Kidney (tissue), 13 donors: ENCODE measurements at regions not wholly inside any gene's neighbourhood (a gene's known extent, or its start where the extent isn't known, plus 50 kb on each side); places are given as distances from the start of the nearest gene placed in this dataset.
"Not testable (repeated sequence)": the region's sequence is repeated elsewhere in the genome, so short reads cannot be mapped to it uniquely, and the experiment has no call there.

Experiments used
- DNase-seq, 5 donors: peaks; one replicate each; pipeline ENCODE4 v3.0.0-alpha.2; 2013 to 2020
- FAIRE-seq: peaks from 2 replicates; lab custom pipeline; 2012; peaks lifted over from hg19 to GRCh38; lab: Jason Lieb, UNC
- H3K27ac ChIP-seq, 2 donors: one replicate each; pipeline ENCODE4 v1.7.0; 2013; ENCODE audit warnings: low read depth in 2 of 2, low read length in 2 of 2, inconsistent platforms in 1 of 2
- H3K27me3 ChIP-seq: one replicate; pipeline ENCODE4 v1.7.1; 2013; ENCODE audit warnings: low read length, inconsistent platforms; ENCODE audit not compliant: control insufficient read depth, insufficient read depth
- H3K36me3 ChIP-seq, 3 donors: one replicate each; pipeline versions ENCODE4 v1.7.0 to v1.7.1; 2013; ENCODE audit warnings: low read length in 3 of 3, control low read depth in 1 of 3, inconsistent platforms in 1 of 3; ENCODE audit not compliant: insufficient read depth in 3 of 3, control insufficient read depth in 2 of 3
- H3K4me1 ChIP-seq, 3 donors: one replicate each; pipeline versions ENCODE4 v1.7.0 to v1.7.1; 2013; ENCODE audit warnings: low read length in 3 of 3, inconsistent platforms in 1 of 3, low read depth in 1 of 3; ENCODE audit not compliant: control insufficient read depth in 2 of 3, insufficient read depth in 2 of 3
- H3K4me3 ChIP-seq, 3 donors: one replicate each; pipeline versions ENCODE4 v1.7.0 to v1.8.1; 2013; ENCODE audit warnings: low read length in 3 of 3, control low read depth in 1 of 3, inconsistent platforms in 1 of 3
- H3K9ac ChIP-seq, 3 donors: one replicate each; pipeline versions ENCODE4 v1.7.0 to v1.7.1; 2013; ENCODE audit warnings: low read length in 3 of 3, control low read depth in 1 of 3, inconsistent platforms in 1 of 3
- H3K9me3 ChIP-seq, 3 donors: one replicate each; pipeline versions ENCODE4 v1.7.0 to v1.7.1; 2013; ENCODE audit warnings: low read length in 3 of 3, control low read depth in 1 of 3, inconsistent platforms in 1 of 3; ENCODE audit not compliant: control insufficient read depth in 2 of 3, insufficient read depth in 1 of 3
- CTCF ChIP-seq: IDR thresholded peaks from 3 replicates; pipeline ENCODE4 v1.5.1; 2012; ENCODE audit warnings: mild to moderate bottlenecking, moderate library complexity, borderline replicate concordance; ENCODE audit not compliant: insufficient read depth; ENCODE audit errors: extremely low read depth
- intact Hi-C: fragments of 100-400 bp; cut with DNase I; formaldehyde crosslinking; loops from one replicate; pipeline ENCODE4 v1.11.1; 2022
- donor health status: control.
- donor health status: control.
- donor health status: control.
- donor health status: control.
- donor health status: control.
- donor health status: DM: yes; HTN: yes; CAD: no.
- donor health status: Normal renal cell carcinoma (clear cell type).

GRCh38 chr7:94781236-94781635 is 125.3 kb upstream of the SGCE start:
- no peak overlapping the region for H3K9ac ChIP-seq
- FAIRE-seq (no peak), DNase-seq (peak in 1 of 5 donors; percentile 11)
- intact Hi-C loops: no loop called here
- no peaks in the 10 kb centered on the region for H3K9me3 ChIP-seq
- H3K36me3 ChIP-seq: no peaks in the 10 kb centered on the region
- H3K27me3 ChIP-seq: no peaks in the 10 kb centered on the region
- TF ChIP-seq CTCF: no peak
- H3K4me3 ChIP-seq: no peak overlapping the region
- H3K27ac ChIP-seq: no peak overlapping the region
- no peaks in the 10 kb centered on the region for H3K4me1 ChIP-seq

- Histone ChIP-seq H3K27me3 (no peaks in the 10 kb centered on the region), H3K9me3 (no peaks in the 10 kb centered on the region), H3K4me3 (no peak overlapping the region), H3K9ac (no peak overlapping the region), H3K36me3 (no peaks in the 10 kb centered on the region), H3K27ac (no peak overlapping the region), H3K4me1 (no peaks in the 10 kb centered on the region)
- DNase-seq: no peak
- intact Hi-C loops: no loop called here
- FAIRE-seq: no peak
- TF ChIP-seq CTCF: no peak
These were observed 124.6 kb upstream of the PPP1R9A start for GRCh38 chr7:94782777-94783176.

GRCh38 chr7:94787285-94787684 is 120.1 kb upstream of the PPP1R9A start:
- Histone ChIP-seq H3K4me3 (no peak overlapping the region), H3K9ac (no peak overlapping the region), H3K4me1 (no peaks in the 10 kb centered on the region), H3K36me3 (no peaks in the 10 kb centered on the region), H3K9me3 (no peaks in the 10 kb centered on the region), H3K27ac (no peak overlapping the region), H3K27me3 (no peaks in the 10 kb centered on the region)
- no peak for TF ChIP-seq CTCF
- no peak for FAIRE-seq
- DNase-seq: no peak
- intact Hi-C loops: no loop called here

GRCh38 chr7:94788378-94788777 is 119.0 kb upstream of the PPP1R9A start:
- H3K36me3 ChIP-seq, H3K27ac ChIP-seq, DNase-seq, H3K9me3 ChIP-seq, intact Hi-C loops, H3K4me1 ChIP-seq, H3K27me3 ChIP-seq, FAIRE-seq, H3K9ac ChIP-seq, H3K4me3 ChIP-seq: not testable (repeated sequence)
